Ovary (tissue), 3 donors: ENCODE measurements at regions not wholly inside any gene's neighbourhood (a gene's known extent, or its start where the extent isn't known, plus 50 kb on each side); places are given as distances from the start of the nearest gene placed in this dataset.

Experiments
- EP300 ChIP-seq: sonication (generic); formaldehyde crosslinking; IDR thresholded peaks from one replicate; pipeline ENCODE4 v1.6.1; 2017; ENCODE audit warnings: antibody characterized with exemption
- POLR2A ChIP-seq: fragments of 450-650 bp; IDR thresholded peaks from one replicate; pipeline ENCODE4 v1.6.1; 2017; ENCODE audit warnings: antibody characterized with exemption, mild to moderate bottlenecking, moderate library complexity
- TF ChIP-seq, protein P1 (sequence below), 3 donors: fragments of 450-650 bp in 2 of 3; fragments of 200-600 bp in 1 of 3; IDR thresholded peaks; one replicate each; pipeline versions ENCODE4 v1.5.1 to v1.8.0; 2016 to 2022; ENCODE audit warnings: antibody characterized with exemption in 3 of 3, mild to moderate bottlenecking in 1 of 3
- donor health status: DM: no; HTN: no; CAD: no.

DNA sequence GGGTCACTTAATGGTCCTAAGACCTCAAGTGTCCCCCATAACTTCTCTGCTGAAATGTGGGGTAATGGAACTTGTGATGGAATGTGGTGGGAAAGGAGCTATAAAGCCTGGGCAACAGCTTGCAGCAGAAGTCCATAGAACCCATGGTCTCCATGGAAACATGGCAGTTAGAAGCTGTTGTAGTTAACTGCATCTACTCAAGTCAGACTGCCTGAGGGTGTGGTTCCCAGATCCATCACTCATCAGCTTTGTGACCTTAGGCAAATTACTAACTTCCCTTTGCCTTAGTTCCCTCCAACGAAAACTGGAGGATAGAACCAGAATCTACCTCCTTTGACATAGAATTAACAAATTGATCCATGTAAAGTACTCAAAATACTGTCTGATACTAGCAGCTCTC lies 113.0 kb downstream of the SPATA18 start:
- TF ChIP-seq, protein P1, sequence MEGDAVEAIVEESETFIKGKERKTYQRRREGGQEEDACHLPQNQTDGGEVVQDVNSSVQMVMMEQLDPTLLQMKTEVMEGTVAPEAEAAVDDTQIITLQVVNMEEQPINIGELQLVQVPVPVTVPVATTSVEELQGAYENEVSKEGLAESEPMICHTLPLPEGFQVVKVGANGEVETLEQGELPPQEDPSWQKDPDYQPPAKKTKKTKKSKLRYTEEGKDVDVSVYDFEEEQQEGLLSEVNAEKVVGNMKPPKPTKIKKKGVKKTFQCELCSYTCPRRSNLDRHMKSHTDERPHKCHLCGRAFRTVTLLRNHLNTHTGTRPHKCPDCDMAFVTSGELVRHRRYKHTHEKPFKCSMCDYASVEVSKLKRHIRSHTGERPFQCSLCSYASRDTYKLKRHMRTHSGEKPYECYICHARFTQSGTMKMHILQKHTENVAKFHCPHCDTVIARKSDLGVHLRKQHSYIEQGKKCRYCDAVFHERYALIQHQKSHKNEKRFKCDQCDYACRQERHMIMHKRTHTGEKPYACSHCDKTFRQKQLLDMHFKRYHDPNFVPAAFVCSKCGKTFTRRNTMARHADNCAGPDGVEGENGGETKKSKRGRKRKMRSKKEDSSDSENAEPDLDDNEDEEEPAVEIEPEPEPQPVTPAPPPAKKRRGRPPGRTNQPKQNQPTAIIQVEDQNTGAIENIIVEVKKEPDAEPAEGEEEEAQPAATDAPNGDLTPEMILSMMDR (IDR thresholded peaks at IDR 0.05) = no peak
- no peak for TF ChIP-seq POLR2A
- no peak for TF ChIP-seq EP300
